NCI-H1092 (cell line): ENCODE measurements at regions not wholly inside any gene's neighbourhood (a gene's known extent, or its start where the extent isn't known, plus 50 kb on each side); places are given as distances from the start of the nearest gene placed in this dataset.
"Not testable (repeated sequence)": the region's sequence is repeated elsewhere in the genome, so short reads cannot be mapped to it uniquely, and the experiment has no call there.

Experiments used
- DNase-seq: peaks from one replicate; lab custom pipeline; 2025; lab: John Stamatoyannopoulos, UW

DNA sequence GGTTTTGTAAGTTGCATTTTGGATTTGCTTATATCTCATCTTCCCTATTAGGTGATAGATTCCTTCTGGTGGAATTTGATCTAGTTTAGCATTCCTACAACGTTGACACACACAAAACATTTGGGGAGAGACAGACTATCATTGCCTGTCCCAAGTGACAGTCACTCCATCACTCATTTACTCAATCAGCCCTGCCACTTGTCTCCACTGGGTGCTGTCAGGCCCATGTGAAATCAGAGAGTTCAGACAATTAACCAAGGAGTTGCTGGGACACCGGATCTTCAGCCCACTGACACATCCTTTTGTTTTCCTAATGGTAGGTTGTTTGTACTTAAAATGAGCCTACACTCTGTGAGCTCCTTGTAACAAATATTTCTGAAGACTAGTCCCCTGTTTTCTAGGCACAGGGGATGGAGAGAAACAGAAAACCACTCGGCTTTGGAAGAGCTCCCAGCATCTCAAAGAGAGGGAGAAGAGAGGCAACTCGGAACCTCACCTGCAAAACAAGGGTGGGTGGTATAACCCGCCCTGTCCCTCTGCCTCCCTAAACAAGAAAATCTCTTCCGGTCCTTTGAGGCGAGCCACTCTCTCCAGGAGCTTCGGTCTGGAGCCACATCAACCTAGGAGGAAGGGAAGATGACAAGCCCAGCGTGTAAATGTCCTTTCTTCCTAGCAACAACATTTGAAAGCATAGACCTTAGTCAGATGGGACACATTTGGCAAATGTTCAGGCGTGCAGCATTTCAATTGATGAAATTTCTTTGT is 440.9 kb upstream of the KLF12 start:
- DNase-seq: no peak

DNA sequence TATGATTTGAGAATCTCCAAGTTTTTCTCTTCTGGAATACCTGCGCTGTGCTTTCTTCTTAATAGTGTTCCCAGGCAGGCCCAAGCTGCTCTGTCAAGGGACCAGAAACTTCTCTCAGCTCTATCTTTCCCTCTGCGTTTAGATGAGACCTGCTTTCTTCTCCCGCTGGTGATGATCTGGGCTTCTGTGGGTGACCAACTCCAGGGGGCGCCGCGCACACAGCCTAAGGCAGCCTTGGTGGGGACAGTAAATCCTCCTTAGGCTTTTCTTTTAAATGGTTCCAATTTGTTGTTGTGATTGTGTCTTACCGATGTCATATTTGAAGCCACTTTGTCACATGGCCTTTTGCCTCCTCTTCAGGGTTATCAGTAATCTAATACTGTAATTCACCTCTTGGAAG is 439.4 kb upstream of the KLF12 start:
- DNase-seq: peak; percentile 15

DNA sequence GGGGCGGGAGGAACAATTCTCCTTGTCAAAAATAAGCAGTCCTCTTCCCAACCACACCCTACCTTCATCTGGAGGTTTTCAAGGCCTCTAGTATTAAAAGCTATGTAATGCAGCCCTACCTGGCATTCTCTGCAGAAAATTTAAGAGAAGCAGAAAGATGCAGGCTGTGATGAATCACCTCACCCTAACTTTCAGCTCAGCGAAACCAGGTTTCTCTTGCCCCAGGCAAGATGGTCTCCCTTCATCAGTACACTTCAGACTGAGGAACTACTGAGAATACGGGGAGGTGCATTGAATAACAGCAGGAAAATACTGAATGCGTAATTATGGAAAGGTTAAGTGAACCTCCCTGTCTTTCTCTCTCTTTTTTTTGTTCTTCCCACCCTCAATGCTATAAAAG is 437.6 kb upstream of the KLF12 start:
- no peak for DNase-seq

DNA sequence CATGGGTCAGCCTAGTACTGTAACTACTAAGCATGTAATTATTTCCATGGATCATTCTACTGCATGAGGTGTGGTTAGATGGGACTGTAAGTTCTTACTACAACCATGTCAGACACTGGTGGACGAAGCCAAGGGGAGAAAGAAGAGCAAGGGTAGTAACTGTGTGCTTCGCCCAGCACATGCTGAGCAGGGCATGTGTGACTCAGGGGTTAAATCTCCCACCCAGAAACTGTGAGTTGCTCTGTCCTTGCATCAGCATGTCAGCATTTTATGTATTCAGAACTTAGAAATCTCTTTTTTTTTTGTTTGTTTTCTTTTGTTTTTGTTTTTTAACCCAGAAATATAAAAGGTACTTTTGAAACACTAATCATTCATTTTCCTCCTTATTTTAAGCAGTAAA is 436.6 kb upstream of the KLF12 start:
- no peak for DNase-seq

DNA sequence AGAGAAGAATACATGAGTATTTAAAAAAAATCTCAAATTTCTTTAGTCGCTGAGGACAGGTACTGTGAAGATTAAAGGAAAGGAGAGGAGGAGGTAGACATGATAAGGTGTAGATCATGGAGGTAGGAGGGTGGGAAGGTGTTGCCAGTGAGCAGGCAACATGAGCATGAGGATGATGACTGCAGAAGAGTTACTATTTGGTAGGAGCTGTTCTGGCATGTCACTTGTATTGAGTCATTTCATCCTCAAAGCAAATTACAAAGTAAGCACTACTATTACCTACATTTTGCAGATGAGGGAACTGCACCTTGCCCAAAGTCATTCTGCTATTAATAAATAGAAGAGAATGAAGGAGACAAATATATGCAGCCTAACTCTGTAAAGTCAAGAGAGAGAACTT is 435.8 kb upstream of the KLF12 start:
- DNase-seq: no peak

DNA sequence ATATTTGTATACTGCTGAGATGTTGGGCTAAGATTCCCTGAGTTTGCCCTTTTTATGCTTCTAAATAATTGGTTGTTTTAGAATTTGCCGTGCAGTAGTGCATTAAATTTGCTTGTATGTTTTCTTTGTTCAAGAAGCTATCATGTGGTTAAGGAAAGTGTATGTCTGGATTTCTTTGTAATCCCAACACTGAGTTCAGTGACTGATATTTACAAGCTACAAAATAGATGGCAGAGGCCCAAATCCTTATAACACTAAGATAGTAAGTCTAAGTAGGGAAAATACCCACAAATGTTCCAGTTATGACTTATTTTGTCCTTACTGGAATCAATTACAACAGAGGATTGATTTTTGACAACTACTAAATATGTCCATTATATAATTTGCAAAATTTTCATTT is 435.0 kb upstream of the KLF12 start:
- no peak for DNase-seq

DNA sequence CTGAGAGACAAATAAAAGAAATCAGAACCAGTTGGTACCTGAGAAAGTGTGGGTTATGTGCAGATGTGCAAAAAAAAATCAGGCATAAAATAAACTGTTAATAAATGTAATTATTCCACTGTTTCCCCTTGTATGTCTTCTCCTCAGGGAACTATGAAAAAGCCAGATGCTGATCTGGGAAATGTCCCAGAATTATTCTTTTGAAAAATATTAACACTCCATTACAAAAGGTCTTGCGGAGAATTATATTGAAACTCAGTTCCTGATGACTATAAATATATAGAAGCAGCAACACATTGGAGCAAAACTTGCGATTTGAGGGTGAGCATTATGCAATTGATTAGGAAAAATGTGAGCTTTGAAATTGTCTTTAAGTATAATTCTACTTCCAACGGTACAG is 433.3 kb upstream of the KLF12 start:
- no peak for DNase-seq

DNA sequence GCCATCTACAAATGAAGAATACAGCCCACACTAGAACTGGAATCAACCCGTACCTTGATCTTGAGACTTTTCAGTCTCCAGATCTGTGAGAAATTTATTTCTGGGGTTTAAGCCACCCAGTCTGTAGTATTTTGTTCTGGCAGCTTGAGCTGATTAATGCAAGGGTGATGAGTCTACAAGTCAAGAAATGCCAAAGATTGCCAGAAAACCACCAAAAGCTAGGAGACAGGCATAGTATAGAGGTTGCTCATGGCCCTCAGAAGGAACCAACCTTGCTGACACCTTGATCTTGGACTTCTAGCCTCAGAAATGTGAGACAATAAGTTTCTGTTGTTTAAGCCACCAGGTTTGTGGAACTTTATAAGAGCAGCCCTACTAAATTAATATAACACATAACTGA is 428.2 kb upstream of the KLF12 start:
- DNase-seq: no peak

DNA sequence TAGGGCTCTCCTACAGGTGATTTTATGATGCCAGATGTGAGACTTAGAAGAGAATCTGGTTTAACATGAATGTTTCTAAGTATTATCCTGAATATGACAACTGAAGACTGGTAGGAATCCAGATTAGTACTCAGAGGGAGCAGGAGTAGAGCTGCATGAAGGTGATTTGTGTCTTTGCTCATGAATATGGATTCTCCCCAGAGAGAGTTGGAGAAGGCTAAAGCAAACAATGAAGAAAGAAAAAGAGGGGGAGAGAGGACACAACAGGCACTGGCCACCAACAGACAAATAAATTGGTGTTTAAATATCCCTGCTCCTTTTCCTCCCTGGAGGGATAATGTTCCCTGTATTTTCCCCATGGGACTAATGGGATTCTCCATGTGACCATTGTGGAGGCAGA is 427.0 kb upstream of the KLF12 start:
- DNase-seq: no peak

DNA sequence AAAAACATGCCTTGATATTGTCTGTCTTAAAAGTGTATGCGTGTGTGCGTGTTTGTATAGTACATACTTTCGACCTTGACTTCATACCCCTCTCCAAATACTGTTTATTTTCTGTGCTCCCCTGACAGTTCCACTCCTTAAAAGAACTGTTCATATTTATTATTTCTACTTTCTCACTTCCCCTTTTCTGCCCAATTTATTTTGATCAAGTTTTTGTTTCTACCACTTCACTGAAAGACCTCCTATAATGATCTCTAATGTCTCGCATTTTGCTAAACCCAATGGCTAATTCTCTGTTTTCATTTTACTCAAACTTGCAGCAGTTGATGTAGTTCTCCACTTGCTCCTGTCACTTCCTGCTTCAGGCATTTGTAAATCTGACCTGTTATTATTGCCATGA is 426.1 kb upstream of the KLF12 start:
- DNase-seq: no peak

DNA sequence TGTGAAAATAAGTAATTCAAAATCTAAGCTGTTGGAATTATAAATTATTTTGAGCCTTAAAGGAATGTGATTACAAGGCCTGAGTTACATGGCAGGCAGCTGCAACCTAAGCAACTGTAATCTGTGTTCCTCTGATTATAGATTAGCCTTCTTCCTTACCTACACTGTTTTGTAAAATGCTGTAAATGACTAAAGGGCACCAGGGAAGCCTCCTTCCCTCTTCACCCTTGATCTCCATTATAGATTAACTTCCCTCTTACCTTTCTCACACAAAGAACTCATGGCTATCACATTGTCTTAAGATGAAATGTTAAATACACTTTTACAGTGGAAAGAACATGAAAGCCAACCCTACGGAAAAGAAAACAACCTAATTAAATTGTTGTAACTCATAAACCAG is 423.7 kb upstream of the KLF12 start:
- no peak for DNase-seq

DNA sequence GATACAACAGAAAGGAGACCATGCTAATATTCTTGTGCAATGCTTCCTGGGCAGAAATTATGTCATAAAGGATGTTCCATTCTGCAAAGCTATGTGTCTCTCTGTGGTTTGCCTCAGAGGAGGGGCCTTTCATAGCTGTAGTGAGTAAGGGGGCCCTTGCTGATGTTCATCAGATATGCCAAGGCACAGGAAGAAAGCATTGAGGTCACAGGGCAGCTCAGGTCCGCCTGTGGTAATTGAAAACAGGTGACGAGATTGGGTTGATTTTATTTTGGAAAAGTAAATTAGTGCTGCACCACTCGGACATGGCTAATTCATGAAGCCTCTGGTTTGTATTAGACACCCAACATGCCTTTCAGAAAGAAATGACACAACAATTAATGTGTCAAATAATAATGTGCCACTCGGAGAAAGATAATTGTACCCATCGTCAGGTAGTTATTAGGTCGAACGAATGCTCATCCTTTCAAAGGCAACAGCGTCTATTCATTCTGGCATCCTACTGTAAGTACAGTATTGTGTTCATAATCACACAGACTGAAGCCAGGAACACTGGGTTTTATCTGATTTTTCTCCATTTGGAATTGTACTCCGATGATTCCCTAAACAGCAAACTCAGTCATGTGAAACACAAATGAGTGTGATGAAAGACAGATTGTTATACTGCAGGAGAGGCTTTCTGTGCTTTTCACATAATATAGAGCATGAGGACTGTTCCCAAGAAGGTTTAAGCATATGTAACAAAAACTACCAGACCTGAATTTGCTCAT is 421.6 kb upstream of the KLF12 start:
- no peak for DNase-seq

DNA sequence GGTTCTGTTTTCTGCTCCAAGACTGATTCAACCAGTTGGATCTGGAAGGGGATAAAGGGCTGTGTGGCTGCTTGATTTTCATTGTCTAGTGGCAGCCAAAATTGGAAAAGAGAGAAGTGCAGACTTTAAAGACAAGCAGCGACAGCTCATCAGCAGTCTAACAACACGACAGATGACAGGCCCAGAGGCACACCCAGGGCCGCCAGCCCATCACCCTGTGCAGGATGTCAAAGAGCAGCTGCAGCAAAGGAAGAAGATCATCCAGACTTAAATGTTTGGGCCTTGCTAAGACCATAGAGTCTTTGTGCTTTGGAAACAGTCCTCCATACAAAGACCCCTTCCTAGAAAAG is 421.0 kb upstream of the KLF12 start:
- DNase-seq: no peak

DNA sequence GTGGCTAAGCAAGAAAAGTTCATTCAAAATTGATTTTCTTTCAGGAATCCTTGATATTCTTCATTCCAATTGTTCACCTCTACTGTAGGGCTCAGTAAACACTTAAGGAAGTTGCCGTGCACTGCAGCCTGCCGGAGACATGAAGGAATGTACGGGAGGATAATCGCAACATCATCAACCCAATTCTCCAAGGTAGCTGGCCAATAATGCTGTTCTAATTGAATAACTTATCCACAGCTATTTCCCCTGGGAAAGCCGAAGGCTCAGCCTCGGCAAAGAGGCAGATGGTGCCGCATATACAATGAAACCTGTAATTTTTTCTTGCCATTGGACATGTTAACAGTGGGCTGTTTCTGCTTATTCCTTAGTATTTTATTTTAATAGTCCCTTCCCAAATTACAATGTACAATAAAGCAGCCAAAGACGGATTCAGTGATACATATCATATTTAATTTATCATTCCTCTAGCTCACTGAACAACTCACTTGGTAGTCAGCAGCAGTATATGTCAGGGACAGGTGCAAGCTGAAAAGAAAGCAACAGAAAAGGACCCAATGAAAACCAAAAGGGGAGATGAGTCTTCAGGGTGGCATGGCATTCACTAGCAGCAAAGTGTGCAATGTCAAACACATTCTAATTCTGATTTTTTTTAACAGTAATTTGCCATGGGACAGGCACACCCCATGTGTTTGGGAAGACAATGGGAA is 420.5 kb upstream of the KLF12 start:
- no peak for DNase-seq

DNA sequence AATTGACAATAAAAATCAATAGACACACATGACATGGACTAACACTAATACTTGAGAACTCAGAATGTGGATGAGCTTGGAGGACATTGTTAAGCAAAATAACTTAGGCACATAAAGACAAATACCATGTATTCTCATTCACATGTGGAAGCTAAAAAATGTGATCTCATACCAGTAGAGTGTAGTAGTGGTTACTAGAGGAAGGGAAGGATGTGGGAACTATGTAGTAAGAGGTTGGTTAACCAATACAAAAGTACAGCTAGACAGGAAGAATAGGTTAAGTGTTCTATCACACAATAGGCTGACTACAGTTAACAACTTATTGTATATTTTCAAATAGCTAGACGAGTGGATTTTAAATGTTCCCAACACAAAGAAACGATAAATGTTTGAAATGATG is 415.8 kb upstream of the KLF12 start:
- no peak for DNase-seq

DNA sequence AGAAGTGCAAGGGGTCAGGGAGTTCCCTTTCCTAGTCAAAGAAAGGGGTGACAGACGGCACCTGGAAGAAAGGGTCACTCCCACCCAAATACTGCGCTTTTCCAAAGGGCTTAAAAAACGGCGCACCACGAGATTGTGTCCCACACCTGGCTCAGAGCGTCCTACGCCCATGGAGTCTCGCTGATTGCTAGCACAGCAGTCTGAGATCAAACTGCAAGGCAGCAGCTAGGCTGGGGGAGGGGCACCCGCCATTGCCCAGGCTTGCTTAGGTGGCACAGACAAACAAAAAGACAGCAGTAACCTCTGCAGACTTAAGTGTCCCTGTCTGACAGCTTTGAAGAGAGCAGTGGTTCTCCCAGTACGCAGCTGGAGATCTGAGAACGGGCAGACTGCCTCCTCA is 402.4 kb upstream of the KLF12 start:
- DNase-seq: not testable (repeated sequence)

DNA sequence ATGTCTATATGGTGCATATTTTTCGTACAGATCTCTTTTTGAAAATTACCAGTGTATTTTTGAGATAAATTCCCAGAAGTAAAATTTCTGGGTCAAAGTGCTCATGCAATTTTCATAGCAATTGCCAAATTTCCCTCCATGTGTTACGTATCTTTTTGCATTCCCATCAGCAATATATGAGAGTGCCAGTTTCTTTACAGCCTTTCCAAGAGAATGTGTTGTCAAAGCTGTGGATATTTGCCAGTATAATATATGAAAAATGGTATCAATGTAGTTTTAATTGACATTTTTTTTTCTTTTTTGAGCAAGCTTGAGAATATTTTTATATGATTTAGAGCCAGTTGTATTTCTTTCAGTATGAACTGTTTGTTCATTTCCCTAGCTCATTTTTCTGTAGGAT is 399.0 kb upstream of the KLF12 start:
- DNase-seq: no peak

DNA sequence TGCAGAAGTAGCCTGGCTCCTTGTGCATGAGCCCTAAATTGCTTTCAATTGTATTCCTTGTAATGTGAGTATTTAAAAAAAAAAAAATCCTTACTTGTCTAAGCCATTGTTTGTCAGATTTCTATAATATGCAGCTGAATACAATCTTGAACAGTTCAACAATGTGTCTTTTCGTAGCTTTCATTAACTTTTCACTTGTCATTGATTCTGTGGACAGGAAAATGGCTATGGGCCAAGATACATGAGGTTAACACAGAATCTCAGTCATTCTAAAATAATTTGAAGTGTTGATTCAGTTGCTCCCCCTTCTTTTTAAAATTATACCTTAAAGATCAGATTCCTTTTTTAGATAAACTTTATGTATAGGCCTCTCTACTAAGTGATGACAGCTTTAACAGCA is 395.8 kb upstream of the KLF12 start:
- no peak for DNase-seq

DNA sequence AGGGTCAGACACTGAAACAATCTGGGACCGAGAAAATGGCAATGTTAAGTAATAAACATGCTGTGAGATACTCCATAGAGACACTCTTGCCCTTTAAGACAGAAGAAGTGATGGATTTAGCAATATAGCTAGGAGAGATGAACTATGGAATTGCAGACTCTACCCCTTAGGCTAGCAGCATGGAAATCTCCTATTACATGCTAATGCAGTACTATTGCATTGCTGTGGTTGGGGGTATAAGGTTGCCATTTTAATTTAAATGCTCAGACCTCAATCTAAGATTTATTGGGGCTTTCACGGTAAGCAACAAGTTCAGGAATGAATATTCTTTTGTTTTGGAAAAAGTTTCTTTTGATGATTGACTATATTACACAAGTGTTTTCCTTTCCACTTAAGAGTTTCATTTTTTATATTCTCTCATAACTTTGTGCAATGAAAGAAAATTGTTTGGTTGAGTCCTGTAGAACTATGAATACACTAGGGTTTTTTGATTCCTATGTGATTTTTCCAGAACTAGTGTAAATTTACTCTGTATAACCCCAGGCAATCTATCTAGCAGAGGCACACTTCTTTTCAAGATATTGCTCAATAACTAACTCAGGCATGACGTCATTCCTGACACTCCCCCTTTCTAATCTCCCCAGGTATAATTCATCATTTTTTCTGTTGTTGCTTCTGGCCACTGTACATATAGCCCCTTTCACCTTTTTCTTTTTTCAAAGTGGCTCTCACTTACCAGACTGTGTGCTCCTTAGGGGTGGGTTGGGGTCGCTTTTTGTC is 394.7 kb upstream of the KLF12 start:
- no peak for DNase-seq

DNA sequence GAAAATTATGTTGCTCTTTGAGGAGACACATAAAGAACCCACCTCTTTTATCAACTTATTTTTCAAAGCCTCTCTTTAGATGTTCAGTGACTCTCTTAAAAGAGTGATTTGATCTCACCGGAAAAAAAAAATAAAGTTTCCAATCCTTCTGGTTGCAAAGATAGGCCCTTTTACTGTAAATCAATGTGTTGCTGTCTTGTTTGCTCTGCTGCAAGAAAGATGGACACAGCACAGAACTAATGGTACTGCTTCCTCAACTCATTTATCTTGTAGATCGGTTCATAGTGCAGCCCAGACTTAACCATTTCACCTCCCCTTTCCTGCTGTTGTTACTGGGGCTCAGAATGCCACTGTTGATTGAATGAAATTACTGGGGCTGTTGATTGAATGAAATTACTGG is 388.9 kb upstream of the KLF12 start:
- DNase-seq: no peak

DNA sequence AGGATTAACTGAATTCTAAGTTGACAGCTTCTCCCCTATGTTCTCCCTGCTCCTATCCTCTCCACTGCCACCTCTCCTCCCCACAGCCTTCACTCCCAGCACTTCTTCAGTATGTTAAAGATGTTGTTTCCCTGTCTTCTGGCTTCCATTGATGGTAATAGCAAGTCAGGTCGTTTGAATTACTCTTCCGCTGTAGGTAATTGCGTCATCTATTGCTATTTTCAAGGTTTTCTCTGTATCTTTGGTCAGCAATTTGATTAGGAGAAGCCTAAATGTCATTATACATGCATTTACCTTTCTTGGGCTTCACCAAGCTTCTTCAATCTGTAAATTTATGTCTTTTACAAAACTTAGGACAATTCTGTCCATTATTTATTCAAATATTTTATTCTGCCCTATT is 377.3 kb upstream of the KLF12 start:
- DNase-seq: no peak

DNA sequence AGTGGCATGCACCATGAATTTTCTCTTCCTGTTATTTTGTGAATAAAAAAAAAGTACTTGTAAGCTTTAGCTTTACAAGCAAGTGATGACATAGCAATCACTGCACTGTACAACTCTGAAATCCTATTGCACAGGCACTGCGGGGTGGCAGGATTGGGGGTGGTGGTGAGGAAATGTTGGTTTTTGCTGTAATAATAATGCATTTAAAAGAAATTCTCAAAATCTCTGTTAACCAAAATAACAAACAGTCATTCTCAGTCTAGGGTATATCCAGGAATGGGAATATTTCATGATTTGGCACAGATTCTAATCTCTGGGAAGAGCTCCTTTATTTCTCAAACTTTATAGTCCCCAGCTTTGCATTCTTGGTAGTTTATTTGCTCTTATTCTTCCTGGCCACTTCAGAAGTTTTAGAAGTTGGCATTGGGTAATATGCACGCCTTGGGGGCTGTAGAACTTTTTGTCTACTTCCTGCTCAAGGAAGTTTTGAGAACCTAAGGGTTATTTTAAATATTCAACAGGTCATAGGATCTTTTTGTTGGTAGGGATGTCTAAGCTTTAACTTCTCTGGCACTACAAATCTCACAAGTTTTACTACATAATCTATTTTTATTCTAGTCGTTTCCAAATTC is 353.0 kb upstream of the KLF12 start:
- no peak for DNase-seq
